ENCODE measurements at regions not wholly inside any gene's neighbourhood (a gene's known extent, or its start where the extent isn't known, plus 50 kb on each side); places are given as distances from the start of the nearest gene placed in this dataset.

- H3K9me3 ChIP-seq: no peaks in the 10 kb centered on the region
- no peaks in the 10 kb centered on the region for H3K27me3 ChIP-seq
- ATAC-seq (ENCODE audit: low FRiP score in 2 of 2) (no peak), DNase-seq (no peak)
- H3K4me3 ChIP-seq: no peak overlapping the region
- 64 to 78% methylated on average over 1 of the region's 1 CpG for whole genome bisulfite sequencing, 2 donors
- H3K4me1 ChIP-seq: no peaks in the 10 kb centered on the region
- TF ChIP-seq CTCF (IDR thresholded peaks at IDR 0.05): no peak
- TF ChIP-seq EP300 (IDR thresholded peaks at IDR 0.05): no peak
- no peak for TF ChIP-seq POLR2A (IDR thresholded peaks at IDR 0.05)
- no peak for TF ChIP-seq POLR2AphosphoS5 (IDR thresholded peaks at IDR 0.05)
- no peak overlapping the region for H3K27ac ChIP-seq
- H3K36me3 ChIP-seq: no peaks in the 10 kb centered on the region
Observed at GRCh38 chr5:51028394-51028793, 354.9 kb upstream of the ISL1 start.

DNA sequence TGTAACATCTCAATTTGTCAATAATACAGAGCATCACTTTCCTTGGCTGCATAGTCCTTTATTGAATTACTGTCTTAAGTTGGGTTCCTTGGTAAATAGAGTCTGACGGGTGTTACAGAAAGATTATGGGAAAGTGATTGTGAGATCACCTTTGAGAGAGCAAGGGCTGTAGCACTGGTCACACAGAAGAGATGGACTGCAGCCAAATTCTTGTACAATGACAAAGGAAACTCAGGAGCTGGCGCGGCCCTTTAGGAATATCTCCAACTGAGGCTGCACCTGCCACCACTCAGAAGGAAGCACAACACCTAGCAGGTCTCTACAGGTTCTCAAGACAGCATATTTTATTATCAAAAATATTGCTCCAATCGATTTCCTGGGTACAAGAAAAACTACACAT lies 350.0 kb upstream of the ISL1 start:
- H3K4me1 ChIP-seq: no peaks in the 10 kb centered on the region
- peak in 1 of 2 donors; percentile 23 for DNase-seq
- WGBS, 2 donors: 51 to 59% methylated on average over 4 of the region's 4 CpGs
- H3K36me3 ChIP-seq: no peaks in the 10 kb centered on the region
- no peak for ATAC-seq (ENCODE audit: low FRiP score in 2 of 2)
- H3K27ac ChIP-seq: no peak overlapping the region
- H3K27me3 ChIP-seq: no peaks in the 10 kb centered on the region
- H3K9me3 ChIP-seq: no peaks in the 10 kb centered on the region
- H3K4me3 ChIP-seq: no peak overlapping the region
- TF ChIP-seq POLR2AphosphoS5 (IDR thresholded peaks at IDR 0.05) (no peak), CTCF (IDR thresholded peaks at IDR 0.05) (no peak), POLR2A (IDR thresholded peaks at IDR 0.05) (no peak)

- no peaks in the 10 kb centered on the region for H3K36me3 ChIP-seq
- no peak overlapping the region for H3K4me3 ChIP-seq
- no peak for ATAC-seq (ENCODE audit: low FRiP score in 2 of 2)
- no peaks in the 10 kb centered on the region for H3K4me1 ChIP-seq
- no peaks in the 10 kb centered on the region for H3K9me3 ChIP-seq
- no peak overlapping the region for H3K27ac ChIP-seq
- no peak for TF ChIP-seq POLR2AphosphoS5 (IDR thresholded peaks at IDR 0.05)
- TF ChIP-seq CTCF (IDR thresholded peaks at IDR 0.05): no peak
- TF ChIP-seq EP300 (IDR thresholded peaks at IDR 0.05): no peak
- 91 to 98% methylated on average over 1 of the region's 1 CpG for WGBS, 2 donors
- DNase-seq: no peak
- H3K27me3 ChIP-seq: no peaks in the 10 kb centered on the region
Observed at GRCh38 chr5:51034222-51034901, 348.9 kb upstream of the ISL1 start.

GRCh38 chr5:51039424-51040329 lies 343.6 kb upstream of the ISL1 start:
- WGBS, 2 donors: 74 to 81% methylated on average over 6 of the region's 6 CpGs
- no peaks in the 10 kb centered on the region for H3K4me1 ChIP-seq
- ATAC-seq (ENCODE audit: low FRiP score in 2 of 2) (no peak), DNase-seq (no peak)
- no peaks in the 10 kb centered on the region for H3K27me3 ChIP-seq
- H3K9me3 ChIP-seq: no peaks in the 10 kb centered on the region
- no peak overlapping the region for H3K4me3 ChIP-seq
- no peak for TF ChIP-seq POLR2AphosphoS5 (IDR thresholded peaks at IDR 0.05)
- TF ChIP-seq CTCF (IDR thresholded peaks at IDR 0.05): no peak
- TF ChIP-seq POLR2A (IDR thresholded peaks at IDR 0.05): no peak
- no peak for TF ChIP-seq EP300 (IDR thresholded peaks at IDR 0.05)
- no peaks in the 10 kb centered on the region for H3K36me3 ChIP-seq
- no peak overlapping the region for H3K27ac ChIP-seq

Data from upper lobe of left lung (tissue), 6 donors.